HG03139 (cell line): ENCODE measurements at regions not wholly inside any gene's neighbourhood (a gene's known extent, or its start where the extent isn't known, plus 50 kb on each side); places are given as distances from the start of the nearest gene placed in this dataset.
"Not testable (repeated sequence)": the region's sequence is repeated elsewhere in the genome, so short reads cannot be mapped to it uniquely, and the experiment has no call there.

Experiments
- ATAC-seq: cut with Tn5 transposase; IDR thresholded peaks from one replicate; pipeline ENCODE4 v1.9.1; 2021; ENCODE audit not compliant: unreplicated experiment

GRCh38 chr15:60134609-60135008 is 130.5 kb downstream of the FOXB1 start:
- ATAC-seq = no peak

DNA sequence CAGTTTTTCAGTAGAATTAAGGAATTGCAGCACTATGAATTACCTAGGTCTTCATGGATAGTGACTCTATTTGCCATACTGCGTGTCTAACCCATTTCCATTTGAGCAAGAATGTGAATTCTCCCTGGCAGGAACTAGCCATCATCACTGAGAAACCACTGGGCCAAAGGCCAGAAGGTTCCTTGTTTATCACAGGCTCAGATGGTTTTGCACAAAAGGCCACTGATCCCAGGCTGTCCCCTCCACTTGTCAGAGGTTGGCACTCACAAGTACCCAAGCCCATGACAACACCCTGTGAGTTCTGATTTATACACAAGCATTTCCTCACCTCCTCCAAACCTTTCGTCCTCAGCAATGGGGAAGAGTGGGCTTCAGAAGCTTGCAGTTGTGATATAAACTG is 131.8 kb downstream of the FOXB1 start:
- no peak for ATAC-seq

DNA sequence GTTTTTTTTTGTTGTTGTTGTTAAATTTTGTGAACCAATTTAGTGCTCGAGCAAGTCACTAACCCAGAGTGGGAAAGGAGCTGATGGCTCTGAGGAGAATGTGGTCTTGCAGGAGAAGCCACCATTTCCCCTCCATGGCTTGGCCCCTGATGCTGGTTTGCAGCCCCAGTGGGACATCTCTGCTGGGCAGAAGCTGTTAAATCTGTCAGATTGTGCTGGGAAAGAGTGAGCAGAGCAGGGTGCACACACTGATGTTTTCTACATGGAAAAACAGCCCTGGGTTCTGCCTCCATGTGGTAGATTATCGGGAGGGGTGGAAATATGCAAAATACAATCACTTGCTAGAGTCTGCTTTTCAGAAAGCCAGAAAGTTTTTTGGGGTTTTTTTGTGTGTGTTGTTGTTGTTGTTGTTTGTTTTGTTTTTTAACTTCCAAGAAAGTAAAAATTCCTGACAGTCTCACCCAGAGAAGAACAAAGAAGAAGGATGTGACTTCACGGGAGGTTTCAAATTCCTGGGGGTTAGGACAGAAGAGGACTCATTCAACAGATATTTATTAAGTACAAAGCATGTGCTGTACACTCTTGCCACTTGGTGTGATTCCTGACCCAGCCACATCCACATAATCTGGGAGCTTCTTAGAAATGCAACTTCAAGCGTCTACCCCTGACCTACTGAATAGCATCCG is 133.7 kb downstream of the FOXB1 start:
- no peak for ATAC-seq

DNA sequence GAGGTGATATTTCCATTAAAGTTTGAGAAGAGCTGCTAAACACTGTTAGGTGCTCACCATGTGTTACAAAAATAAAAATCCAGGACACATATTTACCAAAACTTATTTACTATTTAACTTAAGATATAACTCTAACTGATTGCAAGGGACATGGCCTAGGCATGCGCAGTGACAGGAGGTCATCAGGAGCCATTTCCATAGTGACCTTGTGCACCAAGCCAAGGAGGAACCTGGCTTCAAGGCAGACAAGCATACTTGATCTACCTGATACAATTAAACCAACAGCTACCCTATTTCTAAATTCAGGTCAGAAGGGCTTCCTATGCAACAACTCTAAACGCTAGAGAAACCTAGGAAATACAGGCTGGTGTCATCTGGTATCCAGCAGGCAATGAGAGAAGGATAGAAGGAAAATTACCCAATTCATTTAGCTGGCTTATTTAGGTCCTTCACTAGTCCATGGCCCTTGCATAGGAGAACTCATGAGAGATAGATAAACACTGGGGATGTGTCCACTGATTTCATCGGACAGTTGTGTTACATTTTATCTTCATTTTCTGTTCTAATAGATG is 134.4 kb downstream of the FOXB1 start:
- ATAC-seq = no peak

DNA sequence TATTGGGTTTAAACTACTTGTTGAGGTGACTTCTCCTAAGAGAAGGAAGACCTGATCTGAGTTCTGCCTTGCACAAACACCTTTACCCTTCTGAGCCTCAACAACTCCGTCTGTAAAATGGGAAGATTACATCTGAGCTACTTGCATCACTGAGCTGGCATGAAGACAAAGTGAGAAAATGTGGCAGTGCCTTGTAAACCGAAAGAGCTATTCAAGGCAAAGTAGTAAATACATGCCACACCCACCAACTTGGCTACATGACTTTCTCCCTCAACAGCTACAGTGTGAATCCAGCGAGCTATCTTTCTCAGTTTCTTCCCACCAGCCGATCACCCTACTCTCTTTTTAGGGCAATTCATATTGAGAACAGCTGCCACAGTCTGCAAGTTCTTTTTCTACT is 148.3 kb downstream of the FOXB1 start:
- ATAC-seq = no peak

- no peak for ATAC-seq
Measured at GRCh38 chr15:60154764-60155325, 150.7 kb downstream of the FOXB1 start.

GRCh38 chr15:60155661-60156060 is 151.6 kb downstream of the FOXB1 start:
- ATAC-seq = no peak

DNA sequence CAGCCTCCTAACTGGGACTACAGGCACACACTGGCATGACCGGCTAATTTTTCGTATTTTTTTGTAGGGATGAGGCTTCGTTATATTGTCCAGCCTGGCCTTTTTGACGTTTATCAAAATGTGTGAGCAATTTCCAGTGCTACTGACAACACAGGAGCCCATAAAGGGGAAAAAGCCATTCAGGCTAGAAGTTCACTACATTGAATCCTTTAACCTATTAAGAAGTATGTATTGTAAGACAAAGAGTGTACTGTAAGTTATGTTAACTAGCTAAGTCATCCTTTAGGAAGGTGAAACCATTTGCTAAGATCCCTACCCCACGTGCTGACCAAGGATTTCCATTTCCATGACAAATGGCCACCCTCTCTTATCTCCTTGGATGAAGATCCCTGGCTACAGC is 156.8 kb downstream of the FOXB1 start:
- ATAC-seq = no peak

- ATAC-seq = no peak
Measured at GRCh38 chr15:60161704-60162103, 157.6 kb downstream of the FOXB1 start.

GRCh38 chr15:60162251-60162967 is 158.3 kb downstream of the FOXB1 start:
- ATAC-seq = no peak

GRCh38 chr15:60162968-60163355 is 158.9 kb downstream of the FOXB1 start:
- no peak for ATAC-seq

- ATAC-seq = no peak
Measured at GRCh38 chr15:60165111-60165510, 161.0 kb downstream of the FOXB1 start.

DNA sequence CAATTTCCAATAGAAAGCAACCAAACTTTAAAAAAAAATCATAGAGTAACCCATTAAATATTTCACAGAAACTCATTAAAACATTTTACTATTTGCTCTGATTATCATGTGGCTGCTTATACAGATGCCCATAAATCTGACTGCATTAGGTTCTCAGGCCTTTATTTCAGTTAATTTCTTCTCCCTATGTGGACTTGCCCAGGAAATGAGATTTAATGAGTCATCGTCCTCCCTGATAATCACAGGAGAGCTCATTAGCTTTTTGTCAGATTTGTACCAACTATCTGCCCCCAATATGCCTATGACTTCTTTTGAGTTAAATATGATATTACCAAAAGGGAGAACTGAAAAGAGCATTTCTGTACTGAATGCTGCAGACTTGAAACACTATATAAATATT is 168.0 kb downstream of the FOXB1 start:
- ATAC-seq = no peak

DNA sequence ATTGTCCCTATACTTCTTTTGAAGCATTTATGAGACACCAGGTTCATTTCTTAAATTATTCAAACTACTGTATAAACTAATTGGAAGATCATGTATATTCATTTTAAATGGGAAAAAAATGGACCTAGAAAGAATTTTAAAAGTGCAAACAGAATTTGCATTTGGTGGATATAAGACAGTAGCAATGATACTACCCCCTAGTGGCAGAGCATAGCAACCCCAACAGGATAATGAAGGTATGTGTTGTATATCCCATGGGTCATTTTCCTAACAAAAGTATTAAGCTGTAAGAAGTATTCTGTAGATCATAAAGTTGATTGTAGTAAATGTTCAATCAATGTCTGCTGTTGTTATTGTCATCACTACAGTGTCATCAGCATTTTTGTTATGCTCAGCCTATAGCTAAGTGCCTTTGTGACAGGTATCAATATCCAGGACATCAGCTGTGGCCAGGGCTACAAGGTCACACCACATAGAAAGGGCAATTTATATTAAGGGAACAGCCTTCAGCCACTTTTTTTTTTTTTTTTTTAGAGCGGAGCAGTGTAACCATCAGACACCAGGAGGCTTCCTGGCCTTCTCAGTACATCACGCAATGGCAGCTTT is 175.8 kb downstream of the FOXB1 start:
- ATAC-seq = no peak

DNA sequence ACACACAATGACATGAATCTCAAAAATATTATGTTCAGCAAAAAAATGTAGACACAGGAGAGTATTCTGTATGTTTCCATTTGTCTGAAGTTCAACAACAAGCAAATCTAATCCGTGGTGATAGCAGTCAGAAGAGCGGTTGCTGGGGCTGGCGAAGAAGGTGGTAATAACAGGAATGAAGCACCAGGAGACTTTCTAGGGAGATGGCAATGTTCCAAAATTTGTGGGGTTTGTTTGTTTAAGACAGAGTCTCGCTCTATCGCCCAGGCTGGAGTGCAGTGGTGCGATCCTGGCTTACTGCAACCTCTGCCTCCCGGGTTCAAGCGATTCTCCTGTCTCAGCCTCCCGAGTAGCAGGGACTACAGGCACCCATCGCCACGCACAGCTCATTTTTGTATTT is 177.8 kb downstream of the FOXB1 start:
- ATAC-seq = not testable (repeated sequence)

- no peak for ATAC-seq
Measured at GRCh38 chr15:60183366-60183765, 179.3 kb downstream of the FOXB1 start.

DNA sequence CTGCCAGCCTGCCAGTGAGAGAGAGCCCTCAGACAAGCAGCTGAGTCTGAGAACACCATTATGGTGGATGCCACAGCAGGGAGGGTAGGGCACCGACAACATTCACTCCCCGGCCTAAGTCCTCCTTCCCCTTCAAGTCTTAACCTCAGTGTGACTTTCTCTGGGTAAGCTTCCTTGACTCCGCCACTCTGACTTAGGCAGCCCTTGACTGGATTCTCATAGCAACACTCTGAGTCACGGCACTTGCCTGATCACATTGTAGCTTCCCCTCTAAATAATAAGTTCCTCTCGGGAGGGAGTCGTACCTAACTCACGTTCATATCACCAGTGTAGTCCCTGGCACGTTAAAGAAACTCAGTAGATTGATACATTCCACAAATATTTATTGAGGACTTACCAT is 180.5 kb downstream of the FOXB1 start:
- no peak for ATAC-seq

DNA sequence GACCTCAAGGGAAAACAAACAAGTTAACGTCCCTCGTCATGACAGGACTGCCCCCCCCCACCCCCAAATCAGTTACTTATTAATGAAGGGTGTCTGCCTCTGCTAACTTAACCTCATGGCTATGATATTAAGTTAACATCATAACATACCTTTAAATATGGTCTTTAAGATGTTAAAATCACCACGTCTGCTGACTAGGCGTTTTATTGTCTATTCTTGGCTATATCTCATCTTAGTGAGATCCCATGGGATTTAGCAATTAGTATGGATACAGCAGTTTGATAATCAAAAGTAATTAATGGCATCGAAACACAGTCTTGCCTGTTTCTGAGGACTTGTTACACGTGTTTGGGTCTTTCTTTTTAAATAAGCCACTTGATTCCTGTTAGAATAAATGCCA is 186.9 kb downstream of the FOXB1 start:
- ATAC-seq = no peak

DNA sequence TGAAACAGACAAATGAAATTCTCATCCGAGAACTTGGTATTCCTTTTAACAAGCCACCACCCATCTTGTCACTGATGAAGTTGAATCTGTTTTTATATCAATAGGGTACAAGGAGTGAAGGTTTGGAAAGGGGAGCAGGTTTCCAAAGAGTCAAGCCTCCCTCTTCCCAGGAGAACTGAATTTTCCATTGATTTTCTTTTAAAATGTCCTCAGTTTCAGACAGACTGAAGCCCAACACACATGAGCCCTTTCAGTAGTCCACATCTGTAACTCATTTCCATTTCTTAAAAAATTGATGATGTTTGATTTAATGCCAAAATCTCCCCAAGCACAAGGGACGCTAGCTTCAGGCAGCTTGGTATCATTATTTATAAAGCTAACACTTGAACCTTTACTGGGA is 187.7 kb downstream of the FOXB1 start:
- no peak for ATAC-seq

- no peak for ATAC-seq
Measured at GRCh38 chr15:60195611-60196010, 191.5 kb downstream of the FOXB1 start.

- no peak for ATAC-seq
Measured at GRCh38 chr15:60204131-60204885, 193.5 kb downstream of the ANXA2 start.
